HCT116 (cell line): ENCODE measurements at regions not wholly inside any gene's neighbourhood (a gene's known extent, or its start where the extent isn't known, plus 50 kb on each side); places are given as distances from the start of the nearest gene placed in this dataset.

Experiments used
- ATAC-seq: fragments of 200-7000 bp; cut with Tn5 transposase; 2 replicates; pipeline ENCODE4 v1.9.1; 2020; ENCODE audit warnings: mild to moderate bottlenecking, moderate library complexity
- BruUV-seq: library from RNA; stranded (reverse); fragments of 400-500 nt; replicated peaks from 2 replicates; lab custom pipeline; 2021; lab: Mats Ljungman, UMichigan
- CTCF ChIA-PET: fragments of 300-600 bp; sonication (Branson Sonifier 250); formaldehyde crosslinking; loops from one replicate; lab custom pipeline; 2021; ENCODE audit warnings: antibody characterized with exemption; lab: Charles Lee
- POLR2A ChIA-PET: fragments of 300-600, 350-600 bp; sonication (Branson Sonifier 250); formaldehyde crosslinking; loops from one replicate; lab custom pipeline; 2021; ENCODE audit warnings: antibody characterized with exemption; lab: Charles Lee
- RAD21 ChIA-PET, 2 experiments: fragments of 300-600 bp; sonication (Branson Sonifier 250); formaldehyde crosslinking; loops; one replicate each; lab custom pipeline; 2023; ENCODE audit warnings: low total read pairs in 2 of 2; ENCODE audit not compliant: uncharacterized antibody in 2 of 2, unreplicated experiment in 2 of 2, low non-redundant PET in 1 of 2; lab: Charles Lee
- DNase-seq: peaks from one replicate; pipeline ENCODE4 v3.0.0-alpha.2; 2010; ENCODE audit warnings: low read depth, low spot score
- H2AFZ ChIP-seq: fragments of 200-600 bp; shearing (Covaris generic), sonication (generic); 2 replicates; pipeline ENCODE4 v1.6.1; 2017; ENCODE audit warnings: low read depth, mixed run types, mixed read lengths, antibody characterized with exemption, low read length; ENCODE audit not compliant: poor library complexity, severe bottlenecking
- H3K27ac ChIP-seq: 2 replicates; pipeline ENCODE4 v1.5.1; 2012; ENCODE audit warnings: low read depth, low read length
- H3K27me3 ChIP-seq: fragments of 200-600 bp; sonication (generic); 2 replicates; pipeline ENCODE4 v1.6.1; 2016; ENCODE audit warnings: mixed run types, low read length, mixed read lengths; ENCODE audit not compliant: insufficient read depth
- H3K36me3 ChIP-seq, 2 experiments: fragments of 200-500 bp in 1 of 2; fragments of 200-600 bp in 1 of 2; sonication (Bioruptor generic) in 1 of 2; sonication (generic) in 1 of 2; 2 replicates each; pipeline versions ENCODE4 v1.5.1 to v1.6.1; 2014 to 2016; ENCODE audit warnings: low read length in 2 of 2, inconsistent platforms in 1 of 2, mixed read lengths in 1 of 2, mixed run types in 1 of 2; ENCODE audit not compliant: insufficient read depth in 2 of 2, control insufficient read depth in 1 of 2
- H3K4me1 ChIP-seq, 2 experiments: fragments of 200-600 bp in 1 of 2; sonication (generic) in 1 of 2; 2 replicates each; pipeline versions ENCODE4 v1.5.1 to v1.6.1; 2012 to 2017; ENCODE audit warnings: low read length in 2 of 2, inconsistent platforms in 1 of 2, mild to moderate bottlenecking in 1 of 2, mixed read lengths in 1 of 2, mixed run types in 1 of 2, moderate library complexity in 1 of 2; ENCODE audit not compliant: insufficient read depth in 2 of 2, control insufficient read depth in 1 of 2
- H3K4me2 ChIP-seq: fragments of 200-600 bp; sonication (generic); 2 replicates; pipeline ENCODE4 v1.6.1; 2017; ENCODE audit warnings: mixed run types, low read length, mixed read lengths
- H3K4me3 ChIP-seq, 2 experiments: fragments of 200-600 bp in 1 of 2; sonication (generic) in 1 of 2; replicated peaks in 1 of 2; 2 replicates each; pipeline ENCODE4 v1.5.1; 2011 to 2016; ENCODE audit warnings: low read length in 2 of 2, control low read depth in 1 of 2, low read depth in 1 of 2, mild to moderate bottlenecking in 1 of 2, mixed read lengths in 1 of 2, mixed run types in 1 of 2
- H3K79me2 ChIP-seq: fragments of 200-600 bp; sonication (generic); 2 replicates; pipeline ENCODE4 v1.6.1; 2017; ENCODE audit warnings: mild to moderate bottlenecking, mixed run types, low read length, moderate library complexity, mixed read lengths; ENCODE audit not compliant: insufficient read depth
- H3K9ac ChIP-seq: fragments of 200-600 bp; sonication (generic); 2 replicates; pipeline ENCODE4 v1.6.1; 2016; ENCODE audit warnings: low read length, mixed read lengths
- H3K9me2 ChIP-seq: fragments of 200-600 bp; sonication (generic), shearing (Covaris generic); 2 replicates; pipeline ENCODE4 v1.6.1; 2017; ENCODE audit warnings: mixed run types, mild to moderate bottlenecking, moderate library complexity; ENCODE audit not compliant: insufficient read depth
- H3K9me3 ChIP-seq, 2 experiments: fragments of 200-500 bp in 1 of 2; fragments of 200-600 bp in 1 of 2; sonication (Bioruptor generic) in 1 of 2; sonication (generic) in 1 of 2; 2 replicates each; pipeline ENCODE4 v1.6.1; 2014 to 2017; ENCODE audit warnings: low read length in 2 of 2, mixed read lengths in 2 of 2, inconsistent platforms in 1 of 2, low read depth in 1 of 2, mild to moderate bottlenecking in 1 of 2, mixed run types in 1 of 2, moderate library complexity in 1 of 2; ENCODE audit not compliant: control insufficient read depth in 1 of 2, insufficient read depth in 1 of 2
- H4K20me1 ChIP-seq: fragments of 200-600 bp; sonication (generic), shearing (Covaris generic); 2 replicates; pipeline ENCODE4 v1.6.1; 2017; ENCODE audit warnings: mixed run types, mild to moderate bottlenecking, moderate library complexity; ENCODE audit not compliant: insufficient read depth
- CBX3 ChIP-seq: IDR thresholded peaks from 2 replicates; pipeline ENCODE4 v1.6.1; 2012; ENCODE audit warnings: low read depth
- CEBPB ChIP-seq: IDR thresholded peaks from 2 replicates; pipeline ENCODE4 v1.6.1; 2012; ENCODE audit warnings: low read depth
- CTCF ChIP-seq, 3 experiments: fragments of 200-600 bp in 1 of 3; sonication (generic) in 1 of 3; IDR thresholded peaks in 2 of 3; conservative IDR thresholded peaks in 1 of 3; 2 replicates each; pipeline ENCODE4 v1.5.1; 2012 to 2017; ENCODE audit warnings: low read depth in 2 of 3, low read length in 2 of 3, antibody characterized with exemption in 1 of 3, borderline replicate concordance in 1 of 3, control low read depth in 1 of 3, mild to moderate bottlenecking in 1 of 3, mixed read lengths in 1 of 3, mixed run types in 1 of 3, moderate library complexity in 1 of 3; ENCODE audit not compliant: insufficient read depth in 1 of 3
- FOSL1 ChIP-seq: IDR thresholded peaks from 2 replicates; pipeline ENCODE4 v1.6.1; 2012; ENCODE audit warnings: low read depth
- JUND ChIP-seq: IDR thresholded peaks from 2 replicates; pipeline ENCODE4 v1.6.1; 2012
- POLR2A ChIP-seq: IDR thresholded peaks from 2 replicates; pipeline ENCODE4 v1.7.0; 2011; ENCODE audit warnings: borderline replicate concordance; ENCODE audit not compliant: insufficient read depth, insufficient read length; ENCODE audit errors: extremely low read depth
- POLR2AphosphoS5 ChIP-seq: IDR thresholded peaks from 2 replicates; pipeline ENCODE4 v1.6.1; 2011; ENCODE audit warnings: mild to moderate bottlenecking, low read depth, low read length, moderate library complexity
- RAD21 ChIP-seq: IDR thresholded peaks from 2 replicates; pipeline ENCODE4 v1.6.1; 2012; ENCODE audit warnings: low read depth, mild to moderate bottlenecking
- SP1 ChIP-seq: IDR thresholded peaks from 2 replicates; pipeline ENCODE4 v1.6.1; 2012; ENCODE audit warnings: low read depth
- TCF7L2 ChIP-seq: IDR thresholded peaks from 2 replicates; pipeline ENCODE4 v1.7.0; 2011; ENCODE audit warnings: borderline replicate concordance, inconsistent platforms; ENCODE audit not compliant: insufficient read depth, insufficient read length; ENCODE audit errors: extremely low read depth
- YY1 ChIP-seq: IDR thresholded peaks from 2 replicates; pipeline ENCODE4 v1.6.1; 2011; ENCODE audit warnings: low read length, low read depth, moderate library complexity, mild to moderate bottlenecking; ENCODE audit not compliant: insufficient replicate concordance; ENCODE audit errors: extremely low read depth
- ZBTB33 ChIP-seq: IDR thresholded peaks from 2 replicates; pipeline ENCODE4 v1.6.1; 2011; ENCODE audit warnings: mild to moderate bottlenecking, low read length, moderate library complexity; ENCODE audit not compliant: insufficient replicate concordance; ENCODE audit errors: extremely low read depth
- ZFX ChIP-seq: fragments of 450-650 bp; IDR thresholded peaks from 2 replicates; pipeline ENCODE4 v1.6.1; 2017
- intact Hi-C: fragments of 100-400 bp; cut with micrococcal nuclease; formaldehyde crosslinking; loops from 2 replicates; pipeline ENCODE4 v1.10.0; 2022

- TF ChIP-seq RAD21 (no peak), CTCF (IDR thresholded peaks at IDR 0.05 in 2 of 3, conservative IDR thresholded peaks at IDR 0.05 in 1 of 3; ENCODE audit: borderline replicate concordance in 1 of 3, insufficient read depth in 1 of 3, low read depth in 2 of 3, low read length in 2 of 3) (no peak), FOSL1 (no peak), SP1 (no peak), POLR2AphosphoS5 (no peak), CBX3 (no peak), ZBTB33 (no peak), TCF7L2 (no peak), YY1 (no peak), CEBPB (no peak), POLR2A (no peak), JUND (no peak), ZFX (no peak)
- no peak overlapping the region for H2AFZ ChIP-seq
- no peaks in the 10 kb centered on the region for H3K9me2 ChIP-seq
- BruUV-seq: no TSS peak
- no peaks in the 10 kb centered on the region for H4K20me1 ChIP-seq
- no peaks in the 10 kb centered on the region for H3K27me3 ChIP-seq
- H3K4me1 ChIP-seq: no peaks in the 10 kb centered on the region
- RAD21 ChIA-PET: no interaction called here
- no peak for DNase-seq
- CTCF ChIA-PET: no interaction called here
- ATAC-seq: no peak
- H3K9ac ChIP-seq: no peak overlapping the region
- H3K9me3 ChIP-seq: no peaks in the 10 kb centered on the region
- H3K36me3 ChIP-seq: no peaks in the 10 kb centered on the region
- H3K4me3 ChIP-seq: no peak overlapping the region
- H3K27ac ChIP-seq: no peak overlapping the region
- H3K4me2 ChIP-seq: no peak overlapping the region
- H3K79me2 ChIP-seq: no peaks in the 10 kb centered on the region
- intact Hi-C loops: no loop called here
- POLR2A ChIA-PET: no interaction called here
Measured at GRCh38 chr17:68152161-68152571, 95.7 kb upstream of the AMZ2 start.
